NCI-H2029 (cell line): ENCODE measurements at regions not wholly inside any gene's neighbourhood (a gene's known extent, or its start where the extent isn't known, plus 50 kb on each side); places are given as distances from the start of the nearest gene placed in this dataset.

Experiments
- DNase-seq: peaks from one replicate; lab custom pipeline; 2025; lab: John Stamatoyannopoulos, UW

DNA sequence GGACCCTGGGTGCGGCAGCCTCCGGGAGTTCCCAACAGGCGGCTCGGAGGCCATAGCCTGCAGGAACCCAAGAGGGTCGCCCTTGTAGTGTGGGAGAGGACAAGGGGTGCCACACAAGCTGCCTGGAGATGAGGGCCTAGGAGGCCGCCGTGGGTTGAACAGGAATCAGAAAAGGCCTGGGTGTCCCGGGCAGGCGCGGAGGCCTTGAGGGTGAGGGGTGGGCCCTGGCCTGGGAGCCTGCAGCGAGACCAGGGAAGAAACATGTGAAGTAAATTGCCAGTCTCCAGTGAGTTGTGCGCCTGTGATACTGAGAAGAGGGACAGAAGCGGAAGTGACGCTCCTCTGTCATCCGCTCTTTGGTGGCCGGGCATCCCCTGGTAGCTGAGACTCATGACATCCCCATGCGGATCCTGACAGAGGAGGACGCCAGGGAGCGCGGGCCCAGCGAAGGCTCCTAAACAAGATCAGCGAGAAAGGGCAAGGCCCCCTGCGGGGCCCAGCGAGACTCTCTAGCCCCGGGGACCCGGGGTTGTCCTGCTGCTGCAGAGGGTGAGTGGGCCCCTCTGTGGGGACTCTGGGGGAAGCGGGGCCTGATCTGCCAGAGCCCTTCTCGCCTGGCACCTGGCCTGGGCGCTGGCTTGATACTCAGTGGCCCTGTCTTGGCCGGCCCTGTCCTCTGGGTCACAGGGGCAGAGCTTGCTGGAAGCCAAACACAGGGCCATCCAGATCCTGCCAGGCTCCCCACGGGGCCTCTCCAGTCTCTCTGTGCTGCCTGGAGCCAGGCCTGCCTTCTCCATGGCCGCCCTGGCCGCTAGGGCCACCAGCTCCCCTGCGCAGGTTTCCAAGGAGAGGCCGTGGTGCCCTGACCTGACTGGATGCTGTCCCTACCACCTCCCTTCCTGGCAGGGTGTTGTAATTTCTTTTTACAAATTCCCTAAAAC is 788.4 kb downstream of the TLE4 start:
- no peak for DNase-seq

DNA sequence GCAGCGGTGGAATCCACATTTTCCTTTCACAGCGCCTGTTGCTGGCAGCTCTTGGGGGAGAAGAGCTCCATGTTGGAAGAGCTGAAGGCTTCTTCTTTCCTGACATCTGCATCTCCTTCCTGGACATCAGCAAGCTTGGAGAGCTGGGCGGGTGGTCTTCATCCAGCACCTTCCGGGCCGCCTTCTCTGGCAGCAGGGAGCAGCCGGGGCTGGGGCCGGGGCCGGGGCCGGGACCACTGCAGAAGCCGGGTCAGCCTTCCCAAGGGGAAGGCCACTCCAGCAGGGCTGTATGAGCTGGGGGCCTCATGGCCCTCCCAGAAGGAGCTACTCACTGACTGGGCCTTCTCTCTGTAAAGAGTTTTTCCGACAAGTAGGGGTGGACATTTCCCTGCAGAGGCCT is 787.5 kb downstream of the TLE4 start:
- no peak for DNase-seq

DNA sequence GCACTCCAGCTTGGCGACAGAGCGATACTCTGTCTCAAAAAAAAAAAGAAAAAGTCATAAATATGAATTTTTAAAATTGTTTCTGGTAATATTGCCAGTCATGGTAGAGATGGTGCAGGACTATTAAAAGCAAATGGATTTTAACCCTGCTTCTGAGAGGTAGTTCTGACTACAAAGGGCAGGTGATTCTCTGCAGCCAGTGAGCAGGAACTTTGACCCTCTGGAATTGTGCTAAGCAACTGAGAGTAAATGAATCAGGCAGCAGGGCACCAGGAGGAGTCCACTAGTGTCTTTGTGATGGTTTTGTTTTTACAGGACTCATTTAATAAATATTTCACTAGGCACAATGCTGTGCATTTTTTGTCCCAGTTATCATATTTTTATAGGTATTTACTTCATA is 781.2 kb downstream of the TLE4 start:
- DNase-seq = no peak

- no peak for DNase-seq
Measured at GRCh38 chr9:80351612-80352011, 779.8 kb downstream of the TLE4 start.

DNA sequence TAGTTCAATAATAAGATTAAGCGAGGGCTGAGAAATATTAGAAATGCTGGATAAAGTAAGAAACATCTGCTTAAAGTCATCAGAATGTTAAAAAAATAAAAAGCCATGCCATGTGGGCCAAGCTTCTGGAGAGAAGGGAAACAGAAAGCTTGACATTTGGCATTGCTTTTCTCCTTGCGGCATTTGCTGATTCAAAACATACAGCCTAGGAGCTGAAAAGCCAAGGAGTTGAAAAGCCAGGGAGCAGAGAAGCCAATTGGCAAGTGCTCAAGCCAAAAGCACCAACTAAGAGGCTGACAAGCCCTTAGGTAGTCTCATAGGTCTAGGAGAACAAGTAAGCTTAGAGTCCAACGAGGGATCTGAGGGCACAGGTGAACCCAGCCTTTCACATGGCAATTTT is 754.3 kb downstream of the TLE4 start:
- DNase-seq = no peak

GRCh38 chr9:80320916-80321315 is 749.2 kb downstream of the TLE4 start:
- no peak for DNase-seq

- DNase-seq = no peak
Measured at GRCh38 chr9:80320480-80320879, 748.7 kb downstream of the TLE4 start.

GRCh38 chr9:80305136-80305535 is 733.4 kb downstream of the TLE4 start:
- no peak for DNase-seq

- DNase-seq = no peak
Measured at GRCh38 chr9:80294955-80295354, 723.2 kb downstream of the TLE4 start.

GRCh38 chr9:80294318-80294717 is 722.6 kb downstream of the TLE4 start:
- no peak for DNase-seq

DNA sequence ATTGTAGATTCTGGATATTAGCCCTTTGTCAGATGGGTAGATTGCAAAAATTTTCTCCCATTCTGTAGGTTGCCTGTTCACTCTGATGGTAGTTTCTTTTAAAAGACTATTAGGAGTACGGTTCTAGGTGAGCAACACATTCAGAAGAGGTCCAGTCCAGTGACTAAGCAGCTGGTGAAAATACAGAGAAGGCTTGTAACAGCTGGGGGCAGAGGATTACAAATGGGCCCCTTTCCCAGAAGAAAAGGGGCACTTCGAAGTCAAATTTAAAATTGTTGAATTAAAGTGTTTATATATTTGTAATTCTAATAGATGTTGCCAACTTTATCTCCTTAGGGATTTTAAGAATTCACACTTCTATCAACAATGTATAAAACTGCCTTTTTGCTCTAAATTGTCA is 720.5 kb downstream of the TLE4 start:
- no peak for DNase-seq

DNA sequence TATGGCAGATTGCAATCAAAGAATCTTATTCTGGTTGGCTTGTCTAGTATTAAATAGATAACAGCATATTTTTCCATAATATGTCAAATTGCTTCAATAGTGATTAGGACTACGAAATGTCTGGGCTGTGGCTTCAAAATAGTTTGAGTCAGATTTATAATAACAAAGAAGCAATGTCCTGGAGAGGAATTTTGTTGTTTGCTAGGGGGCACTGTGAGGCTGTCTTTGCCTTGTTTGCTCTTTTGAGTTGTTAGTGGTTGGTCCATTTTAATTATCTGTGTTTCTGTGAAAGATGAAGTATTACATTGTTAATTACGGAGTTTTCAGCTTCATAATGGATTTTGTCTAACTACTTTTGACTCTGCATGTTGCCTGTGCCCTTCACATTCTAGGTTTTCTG is 713.6 kb downstream of the TLE4 start:
- no peak for DNase-seq

- DNase-seq = no peak
Measured at GRCh38 chr9:80282766-80283165, 711.0 kb downstream of the TLE4 start.

- no peak for DNase-seq
Measured at GRCh38 chr9:80259079-80259478, 687.3 kb downstream of the TLE4 start.

- DNase-seq = no peak
Measured at GRCh38 chr9:80251778-80252177, 680.0 kb downstream of the TLE4 start.

GRCh38 chr9:80242022-80242421 is 670.3 kb downstream of the TLE4 start:
- DNase-seq = no peak

GRCh38 chr9:80235752-80236151 is 664.0 kb downstream of the TLE4 start:
- no peak for DNase-seq

DNA sequence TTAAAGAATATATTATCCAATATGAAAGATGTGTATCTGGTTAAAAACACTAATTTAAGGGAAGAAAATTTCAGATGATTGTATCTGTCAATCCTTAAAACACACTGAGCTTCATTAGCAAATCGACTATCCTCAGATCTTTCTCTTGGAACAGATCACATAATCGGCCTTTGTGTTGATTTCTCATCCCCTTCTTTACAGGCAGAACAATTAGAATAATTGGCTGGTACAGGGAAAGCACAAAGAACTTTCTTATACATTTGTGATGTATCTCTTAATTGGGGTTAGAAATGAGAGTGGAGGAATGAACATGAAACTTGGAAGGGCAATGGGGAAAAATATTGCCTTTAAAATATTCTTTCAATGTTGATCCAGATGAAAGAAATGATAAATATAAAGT is 662.1 kb downstream of the TLE4 start:
- DNase-seq = no peak

DNA sequence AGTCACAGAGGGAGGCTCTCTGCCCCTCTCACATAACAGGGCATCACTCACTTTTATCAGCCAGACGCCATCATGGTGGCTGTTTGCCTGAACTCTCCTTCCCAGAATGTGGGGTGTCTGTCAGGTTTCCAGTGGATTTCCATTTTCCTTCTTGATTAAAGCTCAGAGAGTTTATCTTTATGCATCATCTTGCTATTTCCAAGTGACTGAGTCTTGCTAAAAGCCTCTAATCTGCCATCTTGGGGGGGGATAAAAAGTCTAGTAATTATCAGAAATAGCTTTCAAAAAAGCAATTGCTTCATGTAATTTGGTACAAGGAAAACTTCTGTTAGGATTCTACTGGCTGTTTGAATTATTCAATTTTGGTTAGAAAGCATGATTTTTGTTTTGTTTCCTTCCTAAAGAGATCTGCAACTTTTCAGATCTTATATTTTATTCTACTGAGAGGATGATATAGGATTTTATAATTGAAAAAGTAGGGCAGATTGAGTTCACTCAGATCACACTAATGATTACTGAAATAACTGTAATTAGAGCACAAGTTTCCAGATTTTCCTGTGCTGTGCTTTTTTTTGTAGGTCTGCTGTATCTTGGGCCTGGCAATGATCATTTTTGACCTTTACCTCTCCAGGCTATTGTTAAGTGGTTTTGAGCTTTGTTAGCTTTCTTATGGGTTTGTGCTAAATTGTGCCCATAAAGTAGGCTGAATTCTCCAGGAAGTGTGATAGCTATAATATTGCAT is 661.5 kb downstream of the TLE4 start:
- DNase-seq = no peak

GRCh38 chr9:80231318-80232236 is 659.8 kb downstream of the TLE4 start:
- DNase-seq = no peak

- DNase-seq = no peak
Measured at GRCh38 chr9:80223897-80224296, 652.1 kb downstream of the TLE4 start.

GRCh38 chr9:80222466-80223169 is 650.9 kb downstream of the TLE4 start:
- DNase-seq = no peak
